ENCODE measurements at regions not wholly inside any gene's neighbourhood (a gene's known extent, or its start where the extent isn't known, plus 50 kb on each side); places are given as distances from the start of the nearest gene placed in this dataset.

DNA sequence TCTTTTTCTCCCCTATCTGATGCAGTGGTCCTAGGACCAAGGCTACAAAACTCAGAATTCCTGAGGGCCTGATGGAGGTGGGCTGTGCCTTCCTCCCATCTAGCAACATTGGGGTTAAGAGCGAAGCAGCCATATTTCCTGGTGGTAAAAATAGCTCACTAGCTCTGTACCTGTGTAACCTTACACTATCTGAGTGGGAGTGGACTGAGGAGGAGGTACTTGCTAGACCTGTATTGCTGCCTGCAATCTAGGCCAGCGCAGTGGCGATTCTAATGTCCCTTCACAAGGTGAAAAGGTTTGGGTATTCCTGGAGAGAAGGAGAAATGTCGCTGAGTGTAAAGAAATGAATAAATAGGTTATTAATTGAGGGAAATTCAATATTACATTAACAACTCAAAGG is 80.2 kb upstream of the LIFR start:
- Mint-ChIP-seq H3K4me3 (no peak overlapping the region), H3K36me3 (no peaks in the 10 kb centered on the region), H3K27ac (no peak overlapping the region), H3K4me1 (no peaks in the 10 kb centered on the region), H3K9me3 (peaks cover 5% of the 10 kb centered on the region)
- ATAC-seq (no peak), DNase-seq (ENCODE audit: low spot score in 2 of 2) (no peak)

DNA sequence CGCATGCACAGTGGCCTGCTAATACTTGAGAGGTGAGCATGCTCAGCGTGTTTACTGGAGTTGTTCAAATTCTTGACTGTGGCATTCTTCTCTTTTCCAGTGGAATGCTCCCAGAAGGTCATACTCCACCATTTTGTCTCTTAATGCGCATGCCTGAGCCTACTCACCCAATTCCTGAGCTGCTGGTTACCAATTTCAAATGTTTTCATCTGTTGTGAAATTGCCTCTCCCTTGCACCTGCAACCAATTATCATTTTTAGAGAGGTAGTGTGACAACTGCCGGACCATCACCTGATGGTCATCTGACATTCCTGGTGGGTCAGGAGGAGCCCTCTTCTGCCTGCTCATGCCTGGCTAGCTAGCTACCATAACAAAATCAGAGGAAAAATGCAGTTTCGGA is 82.2 kb upstream of the LIFR start:
- no peaks in the 10 kb centered on the region for H3K36me3 Mint-ChIP-seq
- DNase-seq (ENCODE audit: low spot score in 2 of 2) (no peak), ATAC-seq (no peak)
- H3K9me3 Mint-ChIP-seq: no peaks in the 10 kb centered on the region
- no peaks in the 10 kb centered on the region for H3K4me1 Mint-ChIP-seq
- no peak overlapping the region for H3K4me3 Mint-ChIP-seq
- H3K27ac Mint-ChIP-seq: no peak overlapping the region

DNA sequence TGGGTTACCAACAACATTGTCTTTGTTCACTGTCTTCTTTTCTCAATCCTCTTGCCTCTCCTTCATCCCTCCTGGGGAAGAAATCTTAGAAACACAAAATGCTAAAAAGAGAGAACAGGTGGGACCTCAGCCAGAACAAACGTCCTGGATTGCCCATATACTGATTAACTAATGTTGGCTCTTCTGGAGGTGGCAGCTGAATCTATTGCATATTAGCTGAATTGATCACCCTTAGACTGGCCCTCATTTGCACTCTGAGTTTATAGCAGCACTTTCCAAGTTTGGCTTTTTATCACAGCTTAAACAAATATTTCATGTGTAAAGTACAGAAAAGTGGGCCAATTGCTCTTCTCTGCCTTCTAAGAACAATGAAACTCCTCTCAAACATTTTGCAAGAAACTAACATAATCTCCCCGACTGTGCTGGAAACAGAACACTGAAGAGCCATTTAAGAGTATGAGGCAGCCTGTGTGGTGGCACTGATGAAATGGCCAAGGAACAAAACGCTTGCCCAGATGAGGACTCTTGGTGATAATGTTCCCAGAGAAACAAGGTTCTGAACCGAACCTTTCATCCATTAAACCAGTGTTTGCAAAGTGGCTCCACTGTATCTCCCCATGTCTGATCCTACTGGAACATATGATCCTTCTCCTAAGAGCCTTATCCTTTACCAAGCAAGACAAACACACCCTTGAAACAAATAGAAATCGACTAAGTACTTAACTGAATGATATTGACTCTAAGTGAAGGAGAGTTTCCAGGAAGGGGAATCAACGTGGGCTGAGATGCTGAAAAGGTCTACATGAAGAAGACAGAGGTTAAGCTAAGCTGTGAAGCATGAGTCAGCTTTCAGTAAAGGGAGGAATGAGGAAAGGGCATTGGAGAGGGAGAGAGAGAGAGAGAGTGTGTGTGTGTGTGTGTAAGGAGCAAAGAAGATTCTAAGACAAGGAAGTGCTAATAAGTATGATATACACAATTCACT is 83.2 kb upstream of the LIFR start:
- Mint-ChIP-seq H3K4me3 (no peak overlapping the region), H3K27ac (no peak overlapping the region), H3K9me3 (no peaks in the 10 kb centered on the region), H3K4me1 (no peaks in the 10 kb centered on the region), H3K36me3 (no peaks in the 10 kb centered on the region)
- DNase-seq (ENCODE audit: low spot score in 2 of 2): no peak
- no peak for ATAC-seq

DNA sequence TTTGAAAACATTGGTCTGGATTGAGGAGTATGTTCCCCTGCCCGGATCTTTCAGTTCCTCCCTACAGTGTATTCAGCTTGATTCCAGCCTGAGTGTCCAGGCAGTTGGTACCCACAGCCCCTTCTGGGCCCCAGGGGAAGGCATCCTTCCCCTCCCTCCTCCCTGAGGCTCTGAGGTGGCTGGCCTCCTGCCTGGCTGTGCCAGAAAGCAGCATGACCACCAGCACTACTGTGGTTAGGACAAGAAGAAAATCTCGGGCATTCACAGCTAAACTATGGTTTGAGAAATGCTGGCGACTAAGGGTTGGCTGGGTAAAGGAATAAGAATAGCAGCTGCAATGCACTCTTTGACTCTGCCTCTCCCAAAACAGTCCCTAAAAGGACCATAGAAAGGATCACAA is 84.6 kb upstream of the LIFR start:
- no peak for DNase-seq (ENCODE audit: low spot score in 2 of 2)
- Mint-ChIP-seq H3K4me3 (no peak overlapping the region), H3K4me1 (no peaks in the 10 kb centered on the region), H3K27ac (no peak overlapping the region), H3K36me3 (no peaks in the 10 kb centered on the region), H3K9me3 (no peaks in the 10 kb centered on the region)
- no peak for ATAC-seq

DNA sequence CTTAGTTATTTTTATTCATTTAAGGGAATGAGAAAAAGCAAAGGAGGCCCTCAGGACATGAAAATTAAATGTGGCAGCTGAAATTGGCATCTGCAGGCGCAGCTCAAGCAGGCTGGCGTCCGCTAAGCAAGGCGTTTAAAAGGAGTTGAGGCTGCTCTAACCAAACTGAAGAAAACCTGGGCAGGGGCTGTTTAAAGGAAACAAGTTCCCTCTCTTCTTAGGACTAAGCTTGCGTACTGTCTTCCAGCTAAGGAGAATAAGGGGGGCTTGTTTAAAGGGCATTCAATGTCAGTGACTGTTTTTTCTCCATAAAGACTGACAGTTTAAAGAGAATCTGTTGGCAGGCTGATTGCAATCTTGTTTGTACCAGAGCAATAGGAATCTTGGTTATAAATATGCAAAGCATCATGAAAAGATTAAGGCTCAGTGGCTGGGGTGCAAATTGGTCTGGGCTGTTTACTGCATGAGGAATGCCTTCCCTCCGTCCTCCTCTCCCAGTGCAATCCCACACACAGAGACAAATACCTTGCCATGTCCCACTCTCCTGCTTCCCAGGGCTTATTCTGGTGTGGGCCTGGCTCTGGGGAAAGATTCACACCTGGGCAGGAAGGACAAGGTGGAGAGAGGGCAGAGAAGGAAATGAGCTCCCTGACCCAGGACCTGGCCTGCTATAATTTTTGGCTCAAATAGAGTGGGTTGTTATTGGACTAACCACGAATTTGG is 85.9 kb upstream of the LIFR start:
- Mint-ChIP-seq H3K36me3 (no peaks in the 10 kb centered on the region), H3K4me1 (no peaks in the 10 kb centered on the region), H3K9me3 (no peaks in the 10 kb centered on the region), H3K4me3 (no peak overlapping the region), H3K27ac (no peak overlapping the region)
- DNase-seq (ENCODE audit: low spot score in 2 of 2): no peak
- no peak for ATAC-seq

DNA sequence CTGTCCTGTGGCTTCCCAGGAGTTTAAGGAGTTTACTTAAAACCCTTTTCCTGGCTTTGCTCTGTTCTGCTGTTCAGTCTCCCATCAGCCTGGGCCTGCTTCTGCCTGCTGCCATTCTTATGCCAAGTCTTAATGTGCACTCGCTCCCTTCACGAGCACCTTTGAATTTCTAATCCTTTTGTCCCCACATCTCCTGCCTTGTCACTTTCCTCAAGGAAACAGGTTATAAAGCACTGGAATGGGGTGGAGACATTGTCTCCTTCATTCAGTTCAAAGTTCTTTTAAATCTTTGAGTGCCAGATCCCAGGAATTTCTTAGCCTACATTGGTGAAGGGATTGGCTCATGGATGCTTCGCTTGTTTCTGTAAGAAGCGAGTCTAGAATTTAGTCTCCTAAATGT is 87.2 kb upstream of the LIFR start:
- no peaks in the 10 kb centered on the region for H3K36me3 Mint-ChIP-seq
- no peak overlapping the region for H3K27ac Mint-ChIP-seq
- ATAC-seq: no peak
- DNase-seq (ENCODE audit: low spot score in 2 of 2): no peak
- no peaks in the 10 kb centered on the region for H3K9me3 Mint-ChIP-seq
- no peak overlapping the region for H3K4me3 Mint-ChIP-seq
- H3K4me1 Mint-ChIP-seq: no peaks in the 10 kb centered on the region

DNA sequence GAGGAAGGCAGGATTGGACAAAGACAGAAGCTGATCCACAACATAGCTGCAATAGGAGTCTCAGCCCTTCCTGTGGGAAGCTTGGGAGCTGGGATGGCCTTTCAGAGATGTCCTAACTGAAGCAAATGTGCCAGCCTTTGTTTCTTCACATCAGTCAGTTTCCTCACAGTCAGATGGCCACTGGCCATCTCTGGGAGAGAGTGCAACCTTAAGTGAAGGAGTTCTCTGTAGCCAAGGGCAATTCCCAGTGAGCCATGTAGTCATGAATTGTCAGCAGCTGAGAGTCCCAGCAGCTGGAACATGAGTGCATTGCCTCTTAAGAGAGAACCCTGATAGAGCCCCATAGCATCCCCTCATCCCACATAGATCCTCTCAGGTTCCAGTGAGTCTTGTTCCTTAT is 89.1 kb upstream of the LIFR start:
- no peak for ATAC-seq

DNA sequence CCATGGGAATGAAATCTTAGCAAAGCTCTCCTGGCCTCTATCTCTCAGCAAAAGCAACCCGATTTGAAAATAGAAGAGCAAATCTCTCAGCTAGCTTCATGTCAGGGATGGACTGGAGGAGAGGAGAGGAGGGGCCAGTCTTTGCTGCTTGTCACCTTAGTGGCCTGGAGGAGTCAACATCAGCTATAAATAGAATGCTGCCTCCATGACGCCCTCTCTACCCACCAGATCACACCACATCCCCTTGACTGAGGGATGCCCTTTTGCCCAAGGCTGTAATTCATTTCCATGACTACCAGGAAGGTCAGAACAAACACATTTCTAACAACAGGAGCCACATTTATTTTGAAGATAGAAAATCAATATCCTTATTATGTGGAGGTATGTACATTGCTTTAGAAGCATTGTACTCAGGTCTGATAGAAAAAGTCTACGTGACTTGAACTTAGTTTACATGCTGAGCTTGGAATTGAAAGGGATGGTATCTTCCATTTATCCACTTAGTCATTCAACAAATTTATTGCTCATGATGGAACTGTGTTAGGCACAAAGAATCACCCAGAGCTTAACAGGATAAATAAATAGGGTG is 92.4 kb upstream of the LIFR start:
- H3K36me3 Mint-ChIP-seq: no peaks in the 10 kb centered on the region
- H3K4me3 Mint-ChIP-seq: no peak overlapping the region
- H3K9me3 Mint-ChIP-seq: no peaks in the 10 kb centered on the region
- H3K4me1 Mint-ChIP-seq: peaks cover 11% of the 10 kb centered on the region
- peak; percentile 57 for ATAC-seq
- no peak overlapping the region for H3K27ac Mint-ChIP-seq
- no peak for DNase-seq (ENCODE audit: low spot score in 2 of 2)

More for the DNA sequence above, 89.1 kb upstream of the LIFR start:
- Mint-ChIP-seq H3K9me3 (no peaks in the 10 kb centered on the region), H3K4me3 (no peak overlapping the region), H3K27ac (no peak overlapping the region), H3K4me1 (peaks cover 6% of the 10 kb centered on the region), H3K36me3 (no peaks in the 10 kb centered on the region)
- DNase-seq (ENCODE audit: low spot score in 2 of 2): no peak

DNA sequence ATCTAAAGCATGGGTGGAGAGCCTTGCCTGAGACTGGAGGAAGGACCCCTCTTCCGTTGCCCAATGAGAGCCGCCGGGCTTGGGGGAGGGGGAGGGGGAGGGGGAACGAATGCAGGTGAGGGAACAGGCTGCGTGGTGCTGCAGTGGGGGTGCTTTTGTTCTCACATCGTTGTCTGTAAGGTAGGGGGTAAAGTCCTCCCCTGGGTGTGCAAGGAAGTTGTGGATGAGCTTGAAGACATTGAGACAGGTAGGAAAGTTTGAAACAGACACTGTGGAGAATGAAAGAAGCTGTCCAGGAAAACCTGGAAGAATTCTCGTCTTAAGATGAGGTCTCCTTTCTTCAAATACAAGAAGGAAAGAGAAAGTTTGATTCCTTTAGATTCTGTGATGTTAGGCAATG is 94.1 kb upstream of the LIFR start:
- H3K9me3 Mint-ChIP-seq: no peaks in the 10 kb centered on the region
- H3K36me3 Mint-ChIP-seq: no peaks in the 10 kb centered on the region
- H3K27ac Mint-ChIP-seq: peak overlapping the region; percentile 30
- H3K4me1 Mint-ChIP-seq: peaks cover 11% of the 10 kb centered on the region
- peak overlapping the region; percentile 49 for H3K4me3 Mint-ChIP-seq
- ATAC-seq (no peak), DNase-seq (ENCODE audit: low spot score in 2 of 2) (no peak)

DNA sequence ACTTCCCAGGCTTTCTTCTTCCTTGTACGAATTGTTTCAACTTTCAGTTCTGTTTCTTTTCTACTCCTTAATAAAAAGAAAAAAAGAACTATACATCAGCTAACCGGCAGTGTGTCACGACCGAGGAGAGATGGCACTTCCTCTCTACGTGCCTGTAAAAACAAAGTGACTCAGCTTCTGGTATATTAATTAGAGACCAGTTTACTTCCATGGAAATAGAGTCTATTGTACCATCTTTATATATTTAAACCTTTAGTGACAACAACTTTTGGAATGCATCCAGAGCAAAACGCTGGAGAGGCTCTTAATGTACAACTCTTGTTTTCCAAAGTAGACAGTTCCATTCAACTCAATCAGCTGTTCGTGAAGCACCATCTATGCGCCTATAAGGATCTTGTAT is 94.5 kb upstream of the LIFR start:
- peak overlapping the region; percentile 30 for H3K27ac Mint-ChIP-seq
- H3K4me1 Mint-ChIP-seq: peaks cover 11% of the 10 kb centered on the region
- H3K9me3 Mint-ChIP-seq: no peaks in the 10 kb centered on the region
- peak overlapping the region; percentile 49 for H3K4me3 Mint-ChIP-seq
- ATAC-seq: no peak
- H3K36me3 Mint-ChIP-seq: no peaks in the 10 kb centered on the region
- DNase-seq (ENCODE audit: low spot score in 2 of 2): no peak

DNA sequence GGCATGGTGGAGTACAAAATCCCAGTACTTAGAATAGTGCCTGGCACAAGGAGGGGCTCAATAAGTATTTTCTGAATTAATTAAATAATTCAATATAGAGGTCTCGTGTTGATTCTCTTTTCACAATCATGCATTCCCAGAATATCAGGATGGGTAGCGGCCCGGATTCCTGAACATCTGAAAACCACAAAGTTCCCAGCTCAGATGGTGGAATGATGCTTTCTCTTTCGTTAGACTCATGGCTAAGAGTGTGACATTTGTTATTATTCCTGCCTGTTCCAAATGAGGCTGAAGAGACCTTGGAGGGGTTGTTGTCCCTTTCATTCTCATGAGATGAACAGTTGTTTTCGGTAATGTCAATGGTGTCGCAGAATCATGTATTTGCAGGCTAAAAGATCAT is 95.4 kb upstream of the LIFR start:
- ATAC-seq (no peak), DNase-seq (ENCODE audit: low spot score in 2 of 2) (no peak)
- Mint-ChIP-seq H3K9me3 (no peaks in the 10 kb centered on the region), H3K27ac (no peak overlapping the region), H3K4me3 (no peak overlapping the region), H3K36me3 (no peaks in the 10 kb centered on the region), H3K4me1 (peaks cover 11% of the 10 kb centered on the region)

DNA sequence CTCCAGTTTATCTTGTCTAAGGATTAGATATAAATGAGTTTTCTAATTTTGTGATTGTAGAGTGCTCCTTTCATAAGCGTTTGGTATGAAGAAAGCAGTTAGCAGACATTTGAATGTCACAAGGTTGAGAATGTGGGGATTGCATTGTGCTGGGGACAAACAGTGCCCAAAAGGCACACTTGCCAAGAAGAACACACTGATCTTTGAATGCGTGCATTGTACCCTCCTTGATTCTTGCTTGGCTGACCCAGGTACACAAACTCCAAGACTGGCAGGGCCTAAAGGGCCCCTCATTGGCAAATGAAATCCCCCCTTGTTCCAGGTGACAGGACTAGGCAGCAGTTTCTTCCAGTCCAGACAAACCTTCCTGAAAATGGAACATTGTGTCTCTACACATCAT is 96.9 kb upstream of the LIFR start:
- Mint-ChIP-seq H3K27ac (no peak overlapping the region), H3K36me3 (no peaks in the 10 kb centered on the region), H3K4me1 (peaks cover 11% of the 10 kb centered on the region), H3K4me3 (no peak overlapping the region), H3K9me3 (no peaks in the 10 kb centered on the region)
- DNase-seq (ENCODE audit: low spot score in 2 of 2) (no peak), ATAC-seq (no peak)

DNA sequence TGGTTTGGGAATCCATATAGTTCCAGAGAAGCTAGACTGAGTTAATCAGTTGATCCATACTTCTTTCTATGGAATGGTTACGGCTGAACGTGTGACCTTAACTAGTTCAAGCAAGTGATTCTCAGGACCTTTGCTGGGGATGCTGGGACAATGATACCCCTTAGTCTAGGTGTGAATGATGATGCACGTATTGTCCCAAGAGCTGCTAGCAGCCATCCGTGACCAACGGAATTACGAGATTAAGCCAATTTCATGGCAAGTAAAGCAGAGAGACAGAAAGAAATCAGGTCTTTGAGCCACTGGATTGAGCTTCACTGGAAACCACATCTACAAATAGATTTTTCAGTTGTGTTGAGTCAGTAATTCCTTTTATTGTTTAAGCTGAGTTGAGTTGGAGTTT is 99.2 kb upstream of the LIFR start:
- Mint-ChIP-seq H3K9me3 (no peaks in the 10 kb centered on the region), H3K36me3 (no peaks in the 10 kb centered on the region), H3K27ac (no peak overlapping the region), H3K4me1 (peaks cover 3% of the 10 kb centered on the region), H3K4me3 (no peak overlapping the region)
- DNase-seq (ENCODE audit: low spot score in 2 of 2) (no peak), ATAC-seq (no peak)

DNA sequence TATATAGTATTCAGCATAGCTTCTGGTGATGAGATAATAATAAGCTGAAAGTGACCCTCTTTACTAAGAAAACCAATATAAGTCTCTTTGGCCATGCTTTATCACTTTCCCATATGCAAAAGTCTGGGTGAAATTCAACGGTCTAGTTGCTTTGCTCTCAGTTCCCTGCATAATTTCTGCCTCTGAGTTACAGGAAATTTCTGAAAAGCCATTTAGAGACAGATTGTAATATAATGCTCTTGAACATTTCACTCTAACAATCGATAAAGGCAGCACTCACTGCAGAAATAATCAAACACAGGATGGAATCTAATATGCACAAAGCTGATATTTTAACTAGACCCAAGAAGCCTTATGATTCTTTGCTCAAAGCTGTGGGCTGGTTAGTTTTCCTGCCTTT is 100.1 kb upstream of the LIFR start:
- no peak for DNase-seq (ENCODE audit: low spot score in 2 of 2)
- Mint-ChIP-seq H3K9me3 (no peaks in the 10 kb centered on the region), H3K27ac (no peak overlapping the region), H3K4me3 (no peak overlapping the region), H3K4me1 (no peaks in the 10 kb centered on the region), H3K36me3 (no peaks in the 10 kb centered on the region)
- ATAC-seq: no peak

DNA sequence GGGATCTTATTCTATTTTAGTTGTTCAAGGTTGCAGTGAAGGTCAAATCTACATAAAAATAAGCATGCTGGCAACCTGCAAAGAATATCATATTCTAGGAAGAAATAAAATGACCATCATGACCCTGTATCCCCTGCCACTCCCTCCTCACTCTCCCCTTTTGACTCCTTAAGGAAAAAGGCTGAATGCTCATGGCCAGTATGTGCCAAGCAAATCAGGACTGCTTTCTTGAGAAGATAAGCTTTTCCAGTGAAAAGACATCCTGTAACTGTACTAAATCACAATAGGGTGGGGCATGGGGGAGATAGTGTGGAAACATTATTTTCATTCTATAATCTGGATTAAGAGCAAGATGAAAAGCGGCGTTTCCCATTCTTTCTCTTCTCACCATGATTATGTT is 100.6 kb upstream of the LIFR start:
- DNase-seq (ENCODE audit: low spot score in 2 of 2) (no peak), ATAC-seq (no peak)
- no peak overlapping the region for H3K27ac Mint-ChIP-seq
- H3K4me3 Mint-ChIP-seq: no peak overlapping the region
- no peaks in the 10 kb centered on the region for H3K9me3 Mint-ChIP-seq
- no peaks in the 10 kb centered on the region for H3K36me3 Mint-ChIP-seq
- H3K4me1 Mint-ChIP-seq: no peaks in the 10 kb centered on the region

DNA sequence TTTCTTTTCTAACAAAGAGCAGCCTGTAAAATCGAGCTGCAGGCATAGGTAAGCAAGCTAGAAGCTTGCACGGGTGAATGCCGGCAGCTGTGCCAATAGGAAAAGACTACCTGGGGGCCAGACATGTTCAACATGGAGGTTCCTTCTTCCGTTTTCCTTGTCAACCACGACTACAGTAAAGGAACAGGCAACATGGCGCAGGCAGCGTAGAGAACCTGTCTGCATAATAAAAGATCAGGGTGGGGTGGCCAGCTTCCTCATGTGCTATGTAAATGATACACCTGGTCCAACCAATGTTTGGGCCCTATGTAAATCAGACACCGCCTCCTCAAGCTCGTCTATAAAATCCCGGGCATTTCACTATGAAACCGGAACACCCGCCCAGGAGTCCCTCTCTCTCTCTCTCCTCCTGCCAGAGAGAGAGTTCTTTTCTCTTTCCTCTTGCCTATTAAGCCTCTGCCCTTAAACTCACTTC is 103.8 kb upstream of the LIFR start:
- Mint-ChIP-seq H3K9me3 (no peaks in the 10 kb centered on the region), H3K4me3 (no peak overlapping the region), H3K27ac (no peak overlapping the region), H3K4me1 (no peaks in the 10 kb centered on the region), H3K36me3 (no peaks in the 10 kb centered on the region)
- ATAC-seq (no peak), DNase-seq (ENCODE audit: low spot score in 2 of 2) (no peak)
